Fibroblast of pulmonary artery (primary cell): ENCODE measurements at regions not wholly inside any gene's neighbourhood (a gene's known extent, or its start where the extent isn't known, plus 50 kb on each side); places are given as distances from the start of the nearest gene placed in this dataset.

Source experiments
- DNase-seq: peaks from one replicate; pipeline ENCODE4 v3.0.0-alpha.2; 2010; ENCODE audit warnings: low read depth
- H3K4me3 ChIP-seq: replicated peaks from 2 replicates; pipeline ENCODE4 v1.5.1; 2011; ENCODE audit warnings: low read depth, mild to moderate bottlenecking, control low read depth, low read length, moderate library complexity
- CTCF ChIP-seq: IDR thresholded peaks from 2 replicates; pipeline ENCODE4 v1.5.1; 2011; ENCODE audit warnings: mild to moderate bottlenecking, control low read depth, low read length, inconsistent platforms; ENCODE audit errors: missing control alignments

GRCh38 chr16:72240466-72240865 is 68.5 kb upstream of the PMFBP1 start:
- no peak overlapping the region for H3K4me3 ChIP-seq
- DNase-seq = no peak
- no peak for TF ChIP-seq CTCF

- TF ChIP-seq CTCF = no peak
- DNase-seq = no peak
- no peak overlapping the region for H3K4me3 ChIP-seq
Observed at GRCh38 chr16:72236866-72237265, 64.9 kb upstream of the PMFBP1 start.

- TF ChIP-seq CTCF = no peak
- H3K4me3 ChIP-seq = no peak overlapping the region
- no peak for DNase-seq
Observed at GRCh38 chr16:72234387-72234786, 62.4 kb upstream of the PMFBP1 start.

GRCh38 chr16:72228014-72228413 is 56.1 kb upstream of the PMFBP1 start:
- TF ChIP-seq CTCF = no peak
- no peak overlapping the region for H3K4me3 ChIP-seq
- no peak for DNase-seq

- H3K4me3 ChIP-seq = no peak overlapping the region
- DNase-seq = no peak
- no peak for TF ChIP-seq CTCF
Observed at GRCh38 chr16:72226136-72226535, 54.2 kb upstream of the PMFBP1 start.

- no peak for DNase-seq
- no peak for TF ChIP-seq CTCF
- H3K4me3 ChIP-seq = no peak overlapping the region
Observed at GRCh38 chr16:72224260-72224768, 52.4 kb upstream of the PMFBP1 start.

- TF ChIP-seq CTCF = no peak
- no peak overlapping the region for H3K4me3 ChIP-seq
- no peak for DNase-seq
Observed at GRCh38 chr16:72222503-72222902, 50.5 kb upstream of the PMFBP1 start.
